ENCODE measurements at regions not wholly inside any gene's neighbourhood (a gene's known extent, or its start where the extent isn't known, plus 50 kb on each side); places are given as distances from the start of the nearest gene placed in this dataset.

DNA sequence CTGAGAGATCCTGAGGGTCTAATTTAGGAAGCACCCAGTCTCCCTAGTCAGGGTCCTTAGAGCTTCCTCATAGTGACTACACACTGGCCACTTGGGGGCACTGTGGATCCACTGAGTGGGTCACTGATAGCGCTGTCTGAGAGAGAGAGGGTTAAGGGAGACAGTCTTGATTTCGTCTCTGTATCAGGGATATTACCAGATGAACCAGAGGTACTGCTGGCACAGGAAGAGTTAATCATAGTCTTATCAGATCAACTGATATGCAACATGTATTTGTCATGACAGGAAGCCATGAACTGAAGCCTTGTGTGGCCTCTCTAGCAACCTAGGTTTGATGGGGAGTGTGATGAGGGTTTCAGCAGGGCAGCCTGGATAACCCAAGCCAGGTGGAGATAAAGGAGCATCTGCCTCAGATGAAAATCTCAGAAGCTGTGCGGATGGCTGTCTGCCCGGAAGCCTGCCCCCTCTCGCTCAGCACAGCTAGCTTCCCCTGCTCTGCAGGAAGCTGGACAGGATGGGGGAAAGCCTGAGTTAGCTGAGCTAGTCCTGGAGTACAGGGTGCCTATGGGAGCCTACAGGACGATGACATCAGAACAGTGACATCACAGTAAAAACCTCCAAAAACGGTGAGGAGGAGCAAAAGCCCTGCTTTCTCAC is 214.0 kb upstream of the PRSS1 start:
- no peaks in the 10 kb centered on the region for H3K27me3 ChIP-seq (ENCODE audit: control insufficient read depth, insufficient read depth, low read length)
- peak overlapping the region; percentile 82 for H2BK120ac ChIP-seq (ENCODE audit: low read depth, low read length)
- CTCF ChIA-PET: interaction anchor here (0.5 to 5.8 kb wide), 36 partner anchors 11 to 680 kb away, joined by 3 to 72 read pairs (median 5); no protein-coding TSS in a partner anchor
- no peak overlapping the region; the same call in 1 of the 2 replicates for H3K27ac ChIP-seq (ENCODE audit: insufficient read depth, low read length)
- H2AK5ac ChIP-seq (ENCODE audit: low read depth, low read length): peak overlapping the region; percentile 99
- peak overlapping the region; percentile 67; the same call in 1 of the 2 replicates for H3K23ac ChIP-seq (ENCODE audit: low read depth, low read length)
- peak overlapping the region; percentile 56 for H2AFZ ChIP-seq (replicated peaks; ENCODE audit: low read length, poor library complexity)
- H3K79me1 ChIP-seq (ENCODE audit: low read depth in 1 of 2, low read length in 2 of 2): no peaks in the 10 kb centered on the region
- H2BK20ac ChIP-seq (ENCODE audit: low read depth, low read length): peak overlapping the region; percentile 94
- dilution Hi-C loops (cut with HindIII; ENCODE audit: low sequenced_read_pairs, unreplicated experiment) (no loop called here), in situ Hi-C loops (cut with MboI; ENCODE audit: low sequenced_read_pairs) (loop anchor here (5.0 kb wide), 2 partner anchors 67 to 247 kb away; no protein-coding TSS in a partner anchor), intact Hi-C loops (cut with micrococcal nuclease) (loop anchor here (1.0 to 10.0 kb wide), 8 partner anchors 52 to 470 kb away; no protein-coding TSS in a partner anchor)
- H2AK9ac ChIP-seq (replicated peaks; ENCODE audit: low read depth, low read length, poor library complexity): peak overlapping the region; percentile 79
- peak overlapping the region; percentile 88 for H3K14ac ChIP-seq (replicated peaks; ENCODE audit: low read depth, low read length)
- H4K91ac ChIP-seq (ENCODE audit: insufficient read depth, low read depth, low read length): peak overlapping the region; percentile 71
- H2BK5ac ChIP-seq (ENCODE audit: low read depth, low read length, poor library complexity, severe bottlenecking): peak overlapping the region; percentile 67
- peak overlapping the region; percentile 1 to 68 for H4K8ac ChIP-seq (ENCODE audit: low read depth in 2 of 2, low read length in 2 of 2)
- no peak overlapping the region for H3K56ac ChIP-seq (ENCODE audit: extremely low read depth, insufficient read depth, low read length)
- no CpG with 5 or more reads among the region's 7 CpGs for WGBS, 2 experiments (ENCODE audit: extremely low coverage in 2 of 2, insufficient read length in 1 of 2)
- peak overlapping the region; percentile 88 for H3K4ac ChIP-seq (ENCODE audit: low read depth, low read length)
- no peak overlapping the region for H3K4me3 ChIP-seq (ENCODE audit: insufficient read depth, low read depth, low read length)
- H3K36me3 ChIP-seq (ENCODE audit: control insufficient read depth, insufficient read depth, low read length): no peaks in the 10 kb centered on the region
- no peaks in the 10 kb centered on the region for H3K9me3 ChIP-seq (ENCODE audit: control insufficient read depth, insufficient read depth, low read length)
- peak overlapping the region; percentile 40; the same call in 1 of the 2 replicates for H3K18ac ChIP-seq (ENCODE audit: low read depth, low read length)
- peak overlapping the region; percentile 43; the same call in 1 of the 2 replicates for H4K5ac ChIP-seq (ENCODE audit: low read depth, low read length)
- BruUV-seq (replicated peaks): no TSS peak
- H3K4me1 ChIP-seq (ENCODE audit: control insufficient read depth, insufficient read depth, low read length): peaks cover 12% of the 10 kb centered on the region
- no peak overlapping the region for H3K9ac ChIP-seq (ENCODE audit: low read depth, low read length)
- peak; percentile 98 for ATAC-seq (ENCODE audit: low read depth)
- H2BK15ac ChIP-seq (ENCODE audit: low read depth, low read length): peak overlapping the region; percentile 29
- peaks cover 7% of the 10 kb centered on the region for H3K9me1 ChIP-seq (ENCODE audit: insufficient read depth, low read length)
- POLR2A ChIA-PET (ENCODE audit: unreplicated experiment): interaction anchor here (2.0 kb wide), 1 partner anchor 248 kb away, joined by 5 read pairs; no protein-coding TSS in a partner anchor
- peak overlapping the region; percentile 45; the same call in 1 of the 2 replicates for H3K4me2 ChIP-seq (ENCODE audit: low read depth, low read length)
- DNase-seq: peak; percentile 92
- no peaks in the 10 kb centered on the region for H4K20me1 ChIP-seq (ENCODE audit: insufficient read depth, low read length)
- TF ChIP-seq ELK1 (IDR thresholded peaks at IDR 0.05; ENCODE audit: borderline replicate concordance, low read depth, low read length): no peak
- TF ChIP-seq MAZ (IDR thresholded peaks at IDR 0.05; ENCODE audit: borderline replicate concordance, low read depth, low read length): no peak; the same call in 1 of the 2 replicates
- TF ChIP-seq BHLHE40 (IDR thresholded peaks at IDR 0.05; ENCODE audit: low read depth, low read length): no peak
- TF ChIP-seq NFE2L2 (IDR thresholded peaks at IDR 0.05; ENCODE audit: low read depth, low read length): no peak
- TF ChIP-seq USF2 (IDR thresholded peaks at IDR 0.05; ENCODE audit: low read depth, low read length): no peak
- TF ChIP-seq RFX5 (IDR thresholded peaks at IDR 0.05; ENCODE audit: low read depth, low read length): no peak
- no peak for TF ChIP-seq MXI1 (IDR thresholded peaks at IDR 0.05; ENCODE audit: borderline replicate concordance, low read depth, low read length)
- TF ChIP-seq FOS (IDR thresholded peaks at IDR 0.05; ENCODE audit: low read depth, low read length): no peak
- no peak for TF ChIP-seq MAFK (IDR thresholded peaks at IDR 0.05; ENCODE audit: low read depth, low read length)
- TF ChIP-seq CHD1 (IDR thresholded peaks at IDR 0.05; ENCODE audit: low read depth, low read length): no peak
- TF ChIP-seq RAD21 (IDR thresholded peaks at IDR 0.05; ENCODE audit: low read length): peak; percentile 98
- peak; percentile 42; the same call in 1 of the 2 replicates for TF ChIP-seq POLR2A (IDR thresholded peaks at IDR 0.05; ENCODE audit: low read depth, low read length)
- TF ChIP-seq SMC3 (IDR thresholded peaks at IDR 0.05; ENCODE audit: low read depth, low read length): peak; percentile 93
- TF ChIP-seq CEBPB (IDR thresholded peaks at IDR 0.05; ENCODE audit: low read depth, low read length): no peak
- no peak for TF ChIP-seq RCOR1 (IDR thresholded peaks at IDR 0.05; ENCODE audit: insufficient replicate concordance, low read length)
